ENCODE measurements at regions not wholly inside any gene's neighbourhood (a gene's known extent, or its start where the extent isn't known, plus 50 kb on each side); places are given as distances from the start of the nearest gene placed in this dataset.

DNA sequence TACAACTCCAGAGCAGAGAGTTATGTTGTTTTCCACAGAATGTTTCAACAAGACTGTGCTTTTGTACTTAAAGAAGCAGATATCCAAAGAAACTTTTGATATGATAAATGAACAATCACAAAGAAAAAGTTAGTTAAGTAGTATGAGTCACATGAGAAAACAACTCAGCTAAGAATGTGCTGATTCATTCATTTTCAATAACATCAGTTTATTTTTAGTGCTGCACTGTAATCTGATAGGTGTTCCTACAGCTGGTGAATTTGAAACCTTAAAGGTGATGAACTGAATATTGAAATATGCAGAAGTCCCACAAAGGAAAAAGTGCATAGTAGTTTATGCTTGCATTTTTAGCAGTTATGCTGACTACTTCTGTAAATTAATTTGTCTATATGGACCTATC, 180.3 kb upstream of the TENM3 start:
- peak in 1 of 2 donors; percentile 12 for DNase-seq
- Histone ChIP-seq H3K4me3 (ENCODE audit: low read depth, low read length) (no peak overlapping the region), H2BK12ac (ENCODE audit: low read length) (no peak overlapping the region), H3K79me1 (ENCODE audit: low read length) (no peaks in the 10 kb centered on the region), H3K79me2 (ENCODE audit: control insufficient read depth, insufficient read depth, low read length, poor library complexity) (no peaks in the 10 kb centered on the region), H3K36me3 (ENCODE audit: control insufficient read depth in 1 of 2, insufficient read depth in 2 of 2, low read length in 2 of 2) (no peaks in the 10 kb centered on the region), H2AK5ac (ENCODE audit: low read length) (no peak overlapping the region), H2AFZ (ENCODE audit: insufficient read depth, low read length, poor library complexity) (no peak overlapping the region), H3K9ac (ENCODE audit: low read length) (no peak overlapping the region), H3K9me3 (ENCODE audit: insufficient read depth, low read depth, low read length) (no peaks in the 10 kb centered on the region), H3K27ac (ENCODE audit: low read depth, low read length) (no peak overlapping the region), H3K27me3 (ENCODE audit: insufficient read depth, low read length) (no peaks in the 10 kb centered on the region), H3K4me2 (ENCODE audit: low read length) (no peak overlapping the region), H4K12ac (ENCODE audit: low read depth, low read length) (no peak overlapping the region), H4K8ac (ENCODE audit: low read depth, low read length) (no peak overlapping the region), H3K14ac (ENCODE audit: low read length) (no peak overlapping the region), H4K91ac (ENCODE audit: low read depth, low read length) (no peak overlapping the region), H2BK5ac (ENCODE audit: low read depth, low read length, poor library complexity) (no peak overlapping the region), H3K4ac (ENCODE audit: low read depth, low read length) (no peak overlapping the region), H2BK120ac (ENCODE audit: insufficient read depth, low read length, poor library complexity) (no peak overlapping the region), H3K18ac (ENCODE audit: low read length) (no peak overlapping the region), H3K23ac (ENCODE audit: low read length) (no peak overlapping the region), H3K4me1 (ENCODE audit: control insufficient read depth in 1 of 2, insufficient read depth in 2 of 2, low read length in 2 of 2) (no peaks in the 10 kb centered on the region)

GRCh38 chr4:182063651-182064050, 179.6 kb upstream of the TENM3 start:
- Histone ChIP-seq H2AFZ (ENCODE audit: insufficient read depth, low read length, poor library complexity) (no peak overlapping the region), H3K36me3 (ENCODE audit: control insufficient read depth in 1 of 2, insufficient read depth in 2 of 2, low read length in 2 of 2) (no peaks in the 10 kb centered on the region), H3K27me3 (ENCODE audit: insufficient read depth, low read length) (no peaks in the 10 kb centered on the region), H4K12ac (ENCODE audit: low read depth, low read length) (no peak overlapping the region), H3K4ac (ENCODE audit: low read depth, low read length) (no peak overlapping the region), H3K79me1 (ENCODE audit: low read length) (no peaks in the 10 kb centered on the region), H2BK12ac (ENCODE audit: low read length) (no peak overlapping the region), H2BK5ac (ENCODE audit: low read depth, low read length, poor library complexity) (no peak overlapping the region), H2BK120ac (ENCODE audit: insufficient read depth, low read length, poor library complexity) (no peak overlapping the region), H4K8ac (ENCODE audit: low read depth, low read length) (no peak overlapping the region), H3K79me2 (ENCODE audit: control insufficient read depth, insufficient read depth, low read length, poor library complexity) (no peaks in the 10 kb centered on the region), H3K9me3 (ENCODE audit: insufficient read depth, low read depth, low read length) (no peaks in the 10 kb centered on the region), H3K27ac (ENCODE audit: low read depth, low read length) (no peak overlapping the region), H3K9ac (ENCODE audit: low read length) (no peak overlapping the region), H2AK5ac (ENCODE audit: low read length) (no peak overlapping the region), H3K4me1 (ENCODE audit: control insufficient read depth in 1 of 2, insufficient read depth in 2 of 2, low read length in 2 of 2) (no peaks in the 10 kb centered on the region), H3K4me2 (ENCODE audit: low read length) (no peak overlapping the region), H3K18ac (ENCODE audit: low read length) (no peak overlapping the region), H3K23ac (ENCODE audit: low read length) (no peak overlapping the region), H3K14ac (ENCODE audit: low read length) (no peak overlapping the region), H4K91ac (ENCODE audit: low read depth, low read length) (no peak overlapping the region), H3K4me3 (ENCODE audit: low read depth, low read length) (no peak overlapping the region)
- no CpG with 5 or more reads among the region's 2 CpGs for WGBS (ENCODE audit: extremely low coverage, insufficient coverage, insufficient read length)
- no peak for DNase-seq

DNA sequence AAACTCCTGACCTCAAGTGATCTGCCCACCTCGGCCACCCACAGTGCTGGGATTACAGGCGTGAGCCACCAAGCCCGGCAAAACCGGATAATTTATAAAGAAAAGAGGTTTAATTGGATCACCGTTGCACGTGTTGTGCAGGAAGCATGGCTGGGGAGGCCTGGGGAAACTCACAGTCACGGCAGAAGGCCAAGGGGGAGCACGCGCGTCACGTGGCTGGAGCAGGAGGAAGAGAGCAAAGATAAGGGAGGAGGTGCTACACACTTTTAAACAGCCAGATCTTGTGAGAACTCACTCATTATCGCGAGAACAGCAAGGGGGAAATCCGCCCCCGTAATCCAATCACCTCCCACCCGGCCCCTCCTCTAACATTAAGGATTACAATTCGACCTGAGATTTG, 177.9 kb upstream of the TENM3 start:
- no peak overlapping the region for H2AFZ ChIP-seq (ENCODE audit: insufficient read depth, low read length, poor library complexity)
- no peak for DNase-seq
- no peak overlapping the region for H3K4me3 ChIP-seq (ENCODE audit: low read depth, low read length)
- no peaks in the 10 kb centered on the region for H3K4me1 ChIP-seq (ENCODE audit: control insufficient read depth in 1 of 2, insufficient read depth in 2 of 2, low read length in 2 of 2)
- no peak overlapping the region for H4K8ac ChIP-seq (ENCODE audit: low read depth, low read length)
- H3K79me1 ChIP-seq (ENCODE audit: low read length), result no peaks in the 10 kb centered on the region
- no peak overlapping the region for H3K23ac ChIP-seq (ENCODE audit: low read length)
- H4K12ac ChIP-seq (ENCODE audit: low read depth, low read length), result no peak overlapping the region
- H3K36me3 ChIP-seq (ENCODE audit: control insufficient read depth in 1 of 2, insufficient read depth in 2 of 2, low read length in 2 of 2), result no peaks in the 10 kb centered on the region
- H2AK5ac ChIP-seq (ENCODE audit: low read length), result no peak overlapping the region
- H3K27me3 ChIP-seq (ENCODE audit: insufficient read depth, low read length), result no peaks in the 10 kb centered on the region
- H2BK12ac ChIP-seq (ENCODE audit: low read length), result no peak overlapping the region
- H3K14ac ChIP-seq (ENCODE audit: low read length), result no peak overlapping the region
- H2BK5ac ChIP-seq (ENCODE audit: low read depth, low read length, poor library complexity), result no peak overlapping the region
- no peaks in the 10 kb centered on the region for H3K9me3 ChIP-seq (ENCODE audit: insufficient read depth, low read depth, low read length)
- no peak overlapping the region for H3K27ac ChIP-seq (ENCODE audit: low read depth, low read length)
- no peak overlapping the region for H3K4me2 ChIP-seq (ENCODE audit: low read length)
- H3K4ac ChIP-seq (ENCODE audit: low read depth, low read length), result no peak overlapping the region
- no peak overlapping the region for H3K9ac ChIP-seq (ENCODE audit: low read length)
- no peak overlapping the region for H4K91ac ChIP-seq (ENCODE audit: low read depth, low read length)
- WGBS (ENCODE audit: extremely low coverage, insufficient coverage, insufficient read length), result no CpG with 5 or more reads among the region's 17 CpGs
- H2BK120ac ChIP-seq (ENCODE audit: insufficient read depth, low read length, poor library complexity), result no peak overlapping the region
- no peaks in the 10 kb centered on the region for H3K79me2 ChIP-seq (ENCODE audit: control insufficient read depth, insufficient read depth, low read length, poor library complexity)
- no peak overlapping the region for H3K18ac ChIP-seq (ENCODE audit: low read length)

- no peak overlapping the region for H2BK5ac ChIP-seq (ENCODE audit: low read depth, low read length, poor library complexity)
- no peak overlapping the region for H4K8ac ChIP-seq (ENCODE audit: low read depth, low read length)
- no peak overlapping the region for H3K18ac ChIP-seq (ENCODE audit: low read length)
- H3K23ac ChIP-seq (ENCODE audit: low read length), result no peak overlapping the region
- H2BK120ac ChIP-seq (ENCODE audit: insufficient read depth, low read length, poor library complexity), result no peak overlapping the region
- no peak overlapping the region for H4K91ac ChIP-seq (ENCODE audit: low read depth, low read length)
- no peaks in the 10 kb centered on the region for H3K36me3 ChIP-seq (ENCODE audit: control insufficient read depth in 1 of 2, insufficient read depth in 2 of 2, low read length in 2 of 2)
- H3K9me3 ChIP-seq (ENCODE audit: insufficient read depth, low read depth, low read length), result no peaks in the 10 kb centered on the region
- H4K12ac ChIP-seq (ENCODE audit: low read depth, low read length), result no peak overlapping the region
- no peaks in the 10 kb centered on the region for H3K27me3 ChIP-seq (ENCODE audit: insufficient read depth, low read length)
- no peak for DNase-seq
- no peak overlapping the region for H3K14ac ChIP-seq (ENCODE audit: low read length)
- no peaks in the 10 kb centered on the region for H3K79me1 ChIP-seq (ENCODE audit: low read length)
- no peak overlapping the region for H2BK12ac ChIP-seq (ENCODE audit: low read length)
- no peak overlapping the region for H3K9ac ChIP-seq (ENCODE audit: low read length)
- H3K4me1 ChIP-seq (ENCODE audit: control insufficient read depth in 1 of 2, insufficient read depth in 2 of 2, low read length in 2 of 2), result no peaks in the 10 kb centered on the region
- no peak overlapping the region for H3K4ac ChIP-seq (ENCODE audit: low read depth, low read length)
- H3K27ac ChIP-seq (ENCODE audit: low read depth, low read length), result no peak overlapping the region
- no peak overlapping the region for H2AFZ ChIP-seq (ENCODE audit: insufficient read depth, low read length, poor library complexity)
- 100% methylated on average over 1 of the region's 7 CpGs for WGBS (ENCODE audit: extremely low coverage, insufficient coverage, insufficient read length)
- H3K4me3 ChIP-seq (ENCODE audit: low read depth, low read length), result no peak overlapping the region
- no peak overlapping the region for H2AK5ac ChIP-seq (ENCODE audit: low read length)
- H3K79me2 ChIP-seq (ENCODE audit: control insufficient read depth, insufficient read depth, low read length, poor library complexity), result no peaks in the 10 kb centered on the region
- H3K4me2 ChIP-seq (ENCODE audit: low read length), result no peak overlapping the region
Measured at GRCh38 chr4:182066037-182066436, 177.2 kb upstream of the TENM3 start.

DNA sequence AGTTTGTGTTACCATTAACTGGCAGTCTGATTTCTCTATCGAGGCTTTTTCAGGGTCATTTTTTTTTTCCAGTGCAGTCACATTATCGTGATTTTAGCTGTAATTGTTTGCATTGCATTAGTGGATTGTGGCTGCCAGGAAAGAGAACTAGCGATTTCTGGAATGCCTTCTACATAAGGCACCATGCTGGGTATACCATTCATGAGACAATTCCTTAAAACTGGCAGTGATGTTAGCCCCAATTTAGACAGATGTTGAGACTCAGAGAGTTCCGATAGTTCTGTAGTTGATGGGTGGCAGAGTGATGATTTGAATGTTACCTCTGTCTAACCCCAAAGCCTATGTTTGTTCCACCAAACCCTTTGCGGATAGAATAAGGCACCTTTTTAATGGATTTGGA, 175.4 kb upstream of the TENM3 start:
- Histone ChIP-seq H3K36me3 (ENCODE audit: control insufficient read depth in 1 of 2, insufficient read depth in 2 of 2, low read length in 2 of 2) (no peaks in the 10 kb centered on the region), H2BK5ac (ENCODE audit: low read depth, low read length, poor library complexity) (no peak overlapping the region), H4K91ac (ENCODE audit: low read depth, low read length) (no peak overlapping the region), H3K4me1 (ENCODE audit: control insufficient read depth in 1 of 2, insufficient read depth in 2 of 2, low read length in 2 of 2) (no peaks in the 10 kb centered on the region), H3K9me3 (ENCODE audit: insufficient read depth, low read depth, low read length) (no peaks in the 10 kb centered on the region), H3K23ac (ENCODE audit: low read length) (no peak overlapping the region), H3K27ac (ENCODE audit: low read depth, low read length) (no peak overlapping the region), H2AK5ac (ENCODE audit: low read length) (no peak overlapping the region), H3K4me2 (ENCODE audit: low read length) (no peak overlapping the region), H3K9ac (ENCODE audit: low read length) (no peak overlapping the region), H3K4me3 (ENCODE audit: low read depth, low read length) (no peak overlapping the region), H3K27me3 (ENCODE audit: insufficient read depth, low read length) (no peaks in the 10 kb centered on the region), H4K8ac (ENCODE audit: low read depth, low read length) (no peak overlapping the region), H4K12ac (ENCODE audit: low read depth, low read length) (no peak overlapping the region), H3K14ac (ENCODE audit: low read length) (no peak overlapping the region), H2BK12ac (ENCODE audit: low read length) (no peak overlapping the region), H3K18ac (ENCODE audit: low read length) (no peak overlapping the region), H3K79me2 (ENCODE audit: control insufficient read depth, insufficient read depth, low read length, poor library complexity) (no peaks in the 10 kb centered on the region), H2BK120ac (ENCODE audit: insufficient read depth, low read length, poor library complexity) (no peak overlapping the region), H2AFZ (ENCODE audit: insufficient read depth, low read length, poor library complexity) (no peak overlapping the region), H3K4ac (ENCODE audit: low read depth, low read length) (no peak overlapping the region), H3K79me1 (ENCODE audit: low read length) (no peaks in the 10 kb centered on the region)
- WGBS (ENCODE audit: extremely low coverage, insufficient coverage, insufficient read length), result no CpG with 5 or more reads among the region's 5 CpGs
- DNase-seq, result no peak
